H4 (cell line): ENCODE measurements at regions not wholly inside any gene's neighbourhood (a gene's known extent, or its start where the extent isn't known, plus 50 kb on each side); places are given as distances from the start of the nearest gene placed in this dataset.
"Not testable (repeated sequence)": the region's sequence is repeated elsewhere in the genome, so short reads cannot be mapped to it uniquely, and the experiment has no call there.

Experiments used
- DNase-seq: peaks from one replicate; pipeline ENCODE4 v3.0.0-alpha.2; 2015; ENCODE audit warnings: low spot score

- no peak for DNase-seq
Measured at GRCh38 chr16:62406387-62406786, 370.1 kb upstream of the CDH8 start.

- DNase-seq, result no peak
Measured at GRCh38 chr16:62404842-62405611, 368.8 kb upstream of the CDH8 start.

GRCh38 chr16:62392698-62393097 lies 356.5 kb upstream of the CDH8 start:
- no peak for DNase-seq

GRCh38 chr16:62391940-62392339 lies 355.7 kb upstream of the CDH8 start:
- no peak for DNase-seq

DNA sequence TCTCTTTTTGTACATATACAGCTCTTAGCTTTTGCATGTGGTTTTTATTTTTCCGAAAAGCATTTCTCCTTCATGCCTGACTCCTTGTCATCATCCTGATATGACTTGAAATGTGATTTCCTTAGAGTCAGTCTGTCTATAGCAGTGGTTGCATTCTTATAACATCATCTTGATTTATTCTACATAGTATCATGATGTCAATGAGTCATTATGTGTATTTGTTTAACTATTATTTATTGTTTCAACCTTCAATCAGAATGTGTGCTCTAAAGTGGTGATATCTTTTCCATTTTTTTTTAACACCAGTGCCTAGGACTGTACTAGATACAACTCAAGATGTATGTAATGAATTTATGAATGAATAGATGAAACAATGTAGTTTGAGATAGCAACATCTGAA lies 354.9 kb upstream of the CDH8 start:
- no peak for DNase-seq

GRCh38 chr16:62390214-62390613 lies 354.0 kb upstream of the CDH8 start:
- no peak for DNase-seq

DNA sequence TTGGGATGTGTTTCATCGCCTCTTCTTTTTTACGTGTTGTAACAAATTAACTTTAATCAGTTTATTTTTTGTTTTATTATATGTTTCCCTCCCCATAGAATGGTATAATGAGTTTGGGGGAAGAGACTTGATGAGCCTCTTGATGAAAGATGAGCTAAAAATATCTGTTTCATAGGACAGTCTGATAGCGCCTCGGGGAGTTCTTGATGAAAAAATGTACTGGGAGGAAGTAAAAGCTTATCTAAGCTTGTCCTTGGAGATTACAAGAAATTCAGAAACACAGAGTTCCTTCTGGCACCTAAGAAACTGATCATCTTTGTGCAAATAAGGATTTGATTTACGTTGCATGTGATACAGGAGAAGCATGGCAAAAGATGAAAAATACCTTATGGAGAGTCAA lies 350.2 kb upstream of the CDH8 start:
- no peak for DNase-seq

- DNase-seq, result no peak
Measured at GRCh38 chr16:62383941-62384340, 347.7 kb upstream of the CDH8 start.

- DNase-seq, result no peak
Measured at GRCh38 chr16:62370445-62370844, 334.2 kb upstream of the CDH8 start.

DNA sequence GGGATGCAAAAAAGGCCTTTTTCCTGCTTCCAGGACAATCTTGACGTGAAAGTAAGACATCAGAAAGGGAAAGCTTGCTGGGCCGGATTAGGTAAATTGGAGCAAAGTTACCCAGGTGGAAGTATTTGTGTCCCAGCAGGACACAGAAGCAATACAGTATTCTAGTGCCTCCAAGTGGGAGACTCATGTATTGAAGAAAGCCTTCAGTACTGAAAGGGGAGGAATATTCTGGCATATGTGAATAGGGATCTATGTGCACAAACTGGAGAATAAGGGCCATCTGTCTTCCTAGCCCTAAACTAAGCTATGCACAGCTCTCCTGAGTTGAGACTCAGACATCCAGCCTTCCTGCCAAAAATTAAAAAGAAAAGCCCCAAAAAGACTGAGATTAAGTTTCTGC lies 327.3 kb upstream of the CDH8 start:
- no peak for DNase-seq

- DNase-seq, result no peak
Measured at GRCh38 chr16:62353355-62353754, 317.1 kb upstream of the CDH8 start.

GRCh38 chr16:62342216-62342615 lies 306.0 kb upstream of the CDH8 start:
- DNase-seq, result no peak

DNA sequence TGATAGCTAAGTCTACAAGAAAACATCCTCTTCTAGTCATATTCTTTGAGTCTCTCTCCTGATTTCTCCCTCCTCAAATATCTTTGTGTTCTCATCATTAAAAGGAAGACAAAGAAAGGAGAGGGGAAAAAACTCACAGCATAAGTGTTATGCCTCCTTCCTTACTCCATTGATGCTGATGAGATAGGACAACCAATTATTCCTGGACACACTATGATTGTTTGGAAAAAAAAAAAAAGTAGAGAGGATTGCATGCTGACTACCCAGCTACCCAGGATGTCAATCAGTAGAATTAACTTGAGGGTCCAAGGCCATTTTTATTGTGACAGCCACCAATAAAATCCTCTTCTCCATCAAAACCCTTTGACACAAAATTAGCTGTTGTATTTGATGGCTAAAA lies 299.1 kb upstream of the CDH8 start:
- DNase-seq, result no peak

DNA sequence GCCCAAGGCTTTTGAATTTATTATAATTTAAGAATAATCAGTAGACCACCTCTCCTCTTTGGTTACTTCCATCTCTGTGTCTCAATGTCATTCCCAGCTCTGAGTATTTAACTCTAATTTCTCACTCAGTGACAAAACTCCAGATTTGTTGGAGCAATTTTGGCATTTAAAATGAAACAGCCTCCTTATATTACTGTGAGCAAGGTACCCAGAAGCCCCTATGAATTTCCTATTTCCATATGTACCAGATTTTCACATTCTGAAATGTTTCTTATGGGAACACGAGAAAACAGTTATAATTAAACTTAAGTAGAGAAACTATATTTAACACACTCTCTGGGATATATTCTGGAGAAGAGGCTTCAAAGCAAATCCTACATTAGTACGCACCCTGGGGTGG lies 285.4 kb upstream of the CDH8 start:
- no peak for DNase-seq

DNA sequence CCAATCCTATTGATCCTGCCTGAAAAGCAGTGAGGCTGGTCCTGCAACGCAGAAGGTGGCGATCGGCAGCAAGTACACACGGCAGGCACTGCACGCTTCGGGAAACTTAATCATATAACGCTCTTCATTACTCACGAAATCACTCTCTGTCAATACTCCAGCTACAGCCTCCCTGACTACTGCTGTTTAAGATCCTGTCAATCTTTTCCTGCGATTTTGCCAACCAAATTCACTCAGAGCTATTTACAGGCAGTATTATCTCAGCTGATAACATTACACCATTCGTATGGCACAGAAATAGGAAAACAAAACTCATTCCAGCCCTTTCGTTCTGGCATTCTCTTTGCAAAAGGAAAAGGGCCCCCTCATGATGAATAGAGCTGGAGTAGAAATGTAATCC lies 262.4 kb upstream of the CDH8 start:
- DNase-seq, result no peak

- DNase-seq, result no peak
Measured at GRCh38 chr16:62294213-62294972, 258.2 kb upstream of the CDH8 start.

GRCh38 chr16:62288990-62289629 lies 252.9 kb upstream of the CDH8 start:
- DNase-seq, result peak; percentile 5

DNA sequence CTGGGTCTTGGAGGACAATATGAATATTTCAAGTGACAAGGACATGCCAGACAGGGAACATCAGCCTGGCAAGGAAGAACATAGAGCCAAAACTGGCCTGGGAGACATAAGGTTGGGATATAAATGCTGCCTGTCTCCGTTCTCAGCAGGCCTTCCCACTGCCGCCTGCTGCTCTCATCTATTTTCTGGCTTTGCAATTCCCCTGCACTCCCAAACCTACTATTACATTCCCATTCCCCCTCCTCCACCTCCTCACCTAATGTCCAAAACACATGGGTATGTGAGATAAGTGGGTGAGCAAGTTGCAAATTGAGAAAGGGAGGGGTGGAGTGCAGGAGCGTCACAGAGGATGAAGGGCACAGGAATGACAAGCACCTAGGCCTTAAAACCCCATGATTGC lies 244.3 kb upstream of the CDH8 start:
- no peak for DNase-seq

- no peak for DNase-seq
Measured at GRCh38 chr16:62277942-62278341, 241.7 kb upstream of the CDH8 start.

- DNase-seq, result no peak
Measured at GRCh38 chr16:62276637-62277036, 240.4 kb upstream of the CDH8 start.

GRCh38 chr16:62272035-62272434 lies 235.8 kb upstream of the CDH8 start:
- DNase-seq, result peak; percentile 6

- DNase-seq, result no peak
Measured at GRCh38 chr16:62261760-62262159, 225.5 kb upstream of the CDH8 start.

- not testable (repeated sequence) for DNase-seq
Measured at GRCh38 chr16:62258931-62259435, 222.7 kb upstream of the CDH8 start.
